ENCODE measurements at regions not wholly inside any gene's neighbourhood (a gene's known extent, or its start where the extent isn't known, plus 50 kb on each side); places are given as distances from the start of the nearest gene placed in this dataset.

DNA sequence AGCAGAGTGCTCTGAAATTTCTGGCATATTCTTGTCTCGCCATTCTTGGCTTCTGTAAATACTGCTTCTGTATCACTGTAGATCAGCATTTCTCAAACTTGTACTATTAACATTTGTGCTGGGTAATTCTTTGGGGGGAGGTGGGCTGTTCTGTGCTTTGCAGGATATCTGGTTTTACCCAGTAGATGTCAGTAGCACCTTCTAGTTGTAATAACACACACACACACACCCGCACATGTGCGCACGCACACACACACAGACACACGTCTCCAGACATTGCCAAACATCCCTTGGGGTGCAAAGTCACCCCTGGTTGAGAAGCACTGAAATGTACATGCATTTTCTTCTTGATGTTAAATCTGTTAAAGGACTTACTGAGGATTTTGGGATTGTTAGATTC lies 304.1 kb downstream of the MAT2B start:
- TF ChIP-seq ZNF565 (CRISPR knock-in tag; conservative IDR thresholded peaks at IDR 0.05; ENCODE audit: low read depth), result no peak
- TF ChIP-seq, protein P1, sequence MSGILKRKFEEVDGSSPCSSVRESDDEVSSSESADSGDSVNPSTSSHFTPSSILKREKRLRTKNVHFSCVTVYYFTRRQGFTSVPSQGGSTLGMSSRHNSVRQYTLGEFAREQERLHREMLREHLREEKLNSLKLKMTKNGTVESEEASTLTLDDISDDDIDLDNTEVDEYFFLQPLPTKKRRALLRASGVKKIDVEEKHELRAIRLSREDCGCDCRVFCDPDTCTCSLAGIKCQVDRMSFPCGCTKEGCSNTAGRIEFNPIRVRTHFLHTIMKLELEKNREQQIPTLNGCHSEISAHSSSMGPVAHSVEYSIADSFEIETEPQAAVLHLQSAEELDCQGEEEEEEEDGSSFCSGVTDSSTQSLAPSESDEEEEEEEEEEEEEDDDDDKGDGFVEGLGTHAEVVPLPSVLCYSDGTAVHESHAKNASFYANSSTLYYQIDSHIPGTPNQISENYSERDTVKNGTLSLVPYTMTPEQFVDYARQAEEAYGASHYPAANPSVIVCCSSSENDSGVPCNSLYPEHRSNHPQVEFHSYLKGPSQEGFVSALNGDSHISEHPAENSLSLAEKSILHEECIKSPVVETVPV (CRISPR knock-in tag; IDR thresholded peaks at IDR 0.05), result no peak
- no peak for TF ChIP-seq RARB (CRISPR knock-in tag; IDR thresholded peaks at IDR 0.05)
- TF ChIP-seq, protein P2, sequence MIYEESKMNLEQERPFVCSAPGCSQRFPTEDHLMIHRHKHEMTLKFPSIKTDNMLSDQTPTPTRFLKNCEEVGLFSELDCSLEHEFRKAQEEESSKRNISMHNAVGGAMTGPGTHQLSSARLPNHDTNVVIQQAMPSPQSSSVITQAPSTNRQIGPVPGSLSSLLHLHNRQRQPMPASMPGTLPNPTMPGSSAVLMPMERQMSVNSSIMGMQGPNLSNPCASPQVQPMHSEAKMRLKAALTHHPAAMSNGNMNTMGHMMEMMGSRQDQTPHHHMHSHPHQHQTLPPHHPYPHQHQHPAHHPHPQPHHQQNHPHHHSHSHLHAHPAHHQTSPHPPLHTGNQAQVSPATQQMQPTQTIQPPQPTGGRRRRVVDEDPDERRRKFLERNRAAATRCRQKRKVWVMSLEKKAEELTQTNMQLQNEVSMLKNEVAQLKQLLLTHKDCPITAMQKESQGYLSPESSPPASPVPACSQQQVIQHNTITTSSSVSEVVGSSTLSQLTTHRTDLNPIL (CRISPR knock-in tag; IDR thresholded peaks at IDR 0.05; ENCODE audit: low read depth), result no peak
- TF ChIP-seq ARNTL (CRISPR knock-in tag; IDR thresholded peaks at IDR 0.05; ENCODE audit: borderline replicate concordance, low read depth), result no peak

All from SK-N-SH treated with all-trans-retinoic acid at 6 μM for 48 hours (cell line).